ENCODE measurements at regions not wholly inside any gene's neighbourhood (a gene's known extent, or its start where the extent isn't known, plus 50 kb on each side); places are given as distances from the start of the nearest gene placed in this dataset.
A peak's percentile ranks its signal among the peaks of the same experiment; 100 is the strongest.

DNA sequence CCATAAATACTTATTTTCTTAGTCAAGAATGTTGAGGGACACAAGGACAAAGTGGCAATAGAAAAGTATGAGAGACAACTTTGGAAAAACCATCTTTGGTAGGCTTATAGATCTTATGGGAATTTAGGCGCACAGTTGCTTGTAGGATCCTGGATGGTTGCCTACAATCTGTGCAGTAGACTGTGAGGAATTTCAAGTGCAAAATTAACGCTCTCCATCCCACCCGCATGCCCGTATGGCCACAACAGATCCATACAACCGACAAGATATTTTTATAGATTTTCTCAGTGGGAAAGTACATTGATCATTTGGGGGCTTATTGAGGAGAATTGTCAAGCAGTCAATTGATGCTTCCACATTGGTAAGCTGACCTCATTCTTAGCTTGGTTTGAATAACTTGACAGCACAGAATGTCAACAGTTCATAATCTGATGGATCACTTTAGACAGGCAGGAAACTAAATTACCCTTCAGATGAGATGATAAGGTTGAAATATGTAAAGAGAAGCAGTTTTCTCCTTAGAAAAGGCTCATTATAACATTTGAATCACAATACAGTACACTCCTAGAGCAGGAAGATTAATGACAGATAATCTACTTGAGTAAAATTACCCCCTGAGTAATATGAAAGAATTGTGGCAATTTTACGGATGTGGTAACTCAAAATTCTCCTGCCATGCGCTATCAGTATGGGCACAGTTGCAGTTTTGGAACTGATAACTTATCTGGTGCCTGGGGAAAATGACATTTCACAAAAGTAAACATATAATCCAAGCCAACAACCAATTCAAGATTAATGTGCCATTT lies 479.7 kb downstream of the KIF20B start:
- no peak for DNase-seq (ENCODE audit: low read depth)
- ChIA-PET POLR2A (interaction anchor here (0.7 kb wide), 1 partner anchor 522 kb away, joined by 4 read pairs; no protein-coding TSS in a partner anchor), CTCF (interaction anchor here (0.6 to 1.1 kb wide), 2 partner anchors 13 to 607 kb away, joined by 3 to 5 read pairs; no protein-coding TSS in a partner anchor)
- TF ChIP-seq, protein P1, sequence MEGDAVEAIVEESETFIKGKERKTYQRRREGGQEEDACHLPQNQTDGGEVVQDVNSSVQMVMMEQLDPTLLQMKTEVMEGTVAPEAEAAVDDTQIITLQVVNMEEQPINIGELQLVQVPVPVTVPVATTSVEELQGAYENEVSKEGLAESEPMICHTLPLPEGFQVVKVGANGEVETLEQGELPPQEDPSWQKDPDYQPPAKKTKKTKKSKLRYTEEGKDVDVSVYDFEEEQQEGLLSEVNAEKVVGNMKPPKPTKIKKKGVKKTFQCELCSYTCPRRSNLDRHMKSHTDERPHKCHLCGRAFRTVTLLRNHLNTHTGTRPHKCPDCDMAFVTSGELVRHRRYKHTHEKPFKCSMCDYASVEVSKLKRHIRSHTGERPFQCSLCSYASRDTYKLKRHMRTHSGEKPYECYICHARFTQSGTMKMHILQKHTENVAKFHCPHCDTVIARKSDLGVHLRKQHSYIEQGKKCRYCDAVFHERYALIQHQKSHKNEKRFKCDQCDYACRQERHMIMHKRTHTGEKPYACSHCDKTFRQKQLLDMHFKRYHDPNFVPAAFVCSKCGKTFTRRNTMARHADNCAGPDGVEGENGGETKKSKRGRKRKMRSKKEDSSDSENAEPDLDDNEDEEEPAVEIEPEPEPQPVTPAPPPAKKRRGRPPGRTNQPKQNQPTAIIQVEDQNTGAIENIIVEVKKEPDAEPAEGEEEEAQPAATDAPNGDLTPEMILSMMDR (IDR thresholded peaks at IDR 0.05; ENCODE audit: insufficient read depth, low read depth, low read length), result no peak
- H3K4me3 ChIP-seq (ENCODE audit: low read depth, low read length), result no peak overlapping the region
- H3K27me3 ChIP-seq (ENCODE audit: control insufficient read depth, insufficient read depth, low read length), result no peaks in the 10 kb centered on the region
- no peaks in the 10 kb centered on the region for H3K36me3 ChIP-seq (ENCODE audit: control insufficient read depth, insufficient read depth, low read length)

DNA sequence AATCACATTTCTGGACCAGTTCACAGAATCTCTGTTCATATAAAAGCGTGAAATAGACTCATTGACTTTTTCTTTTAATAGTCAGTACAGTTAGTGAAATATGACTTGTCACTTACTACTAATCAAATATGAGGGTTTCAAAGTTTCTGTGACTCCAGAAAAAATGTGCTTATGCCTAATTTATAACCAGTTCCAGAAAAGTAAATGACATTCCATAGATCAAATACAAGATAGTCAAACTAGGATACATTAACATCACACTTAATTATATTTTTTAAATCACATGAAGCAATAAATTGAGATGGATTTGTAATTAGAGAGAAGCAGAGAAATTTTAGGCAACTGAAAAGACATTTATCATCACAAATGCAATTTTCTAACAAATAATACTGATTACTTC lies 491.4 kb downstream of the KIF20B start:
- TF ChIP-seq, protein P1 (IDR thresholded peaks at IDR 0.05; ENCODE audit: insufficient read depth, low read depth, low read length), result no peak
- CTCF ChIA-PET, result no interaction called here
- no peak for DNase-seq (ENCODE audit: low read depth)
- no peaks in the 10 kb centered on the region; the same call in 1 of the 2 replicates for H3K27me3 ChIP-seq (ENCODE audit: control insufficient read depth, insufficient read depth, low read length)
- no peaks in the 10 kb centered on the region for H3K36me3 ChIP-seq (ENCODE audit: control insufficient read depth, insufficient read depth, low read length)
- POLR2A ChIA-PET, result no interaction called here
- no peak overlapping the region for H3K4me3 ChIP-seq (ENCODE audit: low read depth, low read length)

DNA sequence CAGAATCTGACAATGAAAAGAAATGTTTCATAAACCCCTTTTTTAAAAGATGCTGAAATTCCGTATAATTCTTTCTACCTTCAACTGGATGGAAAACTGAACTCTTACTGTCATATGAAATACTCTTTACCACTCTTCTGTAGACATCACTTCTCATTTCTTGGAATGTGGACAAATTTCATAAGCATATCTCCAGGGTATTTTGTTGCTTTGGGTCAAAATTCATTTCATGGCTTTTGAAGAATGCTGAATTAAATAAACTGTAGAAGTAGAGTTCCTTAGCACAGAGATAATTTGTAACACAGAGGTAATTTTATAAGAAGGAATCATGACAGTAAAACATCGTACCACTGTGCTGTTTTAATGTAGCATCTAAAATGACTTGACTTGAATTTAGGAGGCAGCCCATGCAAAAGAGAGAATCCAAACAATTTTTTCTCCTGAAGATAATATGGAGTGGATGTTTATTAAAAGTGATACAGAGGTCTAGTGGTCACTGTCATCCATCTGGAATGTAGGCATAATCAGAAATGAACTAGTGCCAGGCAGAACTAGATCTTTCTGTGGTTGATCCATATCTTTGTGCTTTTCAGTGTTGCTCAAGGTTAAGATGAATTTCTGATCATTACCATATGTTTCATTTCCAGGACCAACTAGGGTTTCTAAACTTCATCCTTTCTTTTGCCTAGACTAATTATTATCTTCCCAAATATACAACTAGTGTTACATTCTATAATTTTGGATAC lies 492.0 kb downstream of the KIF20B start:
- POLR2A ChIA-PET, result no interaction called here
- peak; percentile 88 for DNase-seq (ENCODE audit: low read depth)
- Histone ChIP-seq H3K4me3 (ENCODE audit: low read depth, low read length) (no peak overlapping the region), H3K36me3 (ENCODE audit: control insufficient read depth, insufficient read depth, low read length) (no peaks in the 10 kb centered on the region), H3K27me3 (ENCODE audit: control insufficient read depth, insufficient read depth, low read length) (no peaks in the 10 kb centered on the region; the same call in 1 of the 2 replicates)
- CTCF ChIA-PET, result no interaction called here
- TF ChIP-seq, protein P1 (IDR thresholded peaks at IDR 0.05; ENCODE audit: insufficient read depth, low read depth, low read length), result no peak

DNA sequence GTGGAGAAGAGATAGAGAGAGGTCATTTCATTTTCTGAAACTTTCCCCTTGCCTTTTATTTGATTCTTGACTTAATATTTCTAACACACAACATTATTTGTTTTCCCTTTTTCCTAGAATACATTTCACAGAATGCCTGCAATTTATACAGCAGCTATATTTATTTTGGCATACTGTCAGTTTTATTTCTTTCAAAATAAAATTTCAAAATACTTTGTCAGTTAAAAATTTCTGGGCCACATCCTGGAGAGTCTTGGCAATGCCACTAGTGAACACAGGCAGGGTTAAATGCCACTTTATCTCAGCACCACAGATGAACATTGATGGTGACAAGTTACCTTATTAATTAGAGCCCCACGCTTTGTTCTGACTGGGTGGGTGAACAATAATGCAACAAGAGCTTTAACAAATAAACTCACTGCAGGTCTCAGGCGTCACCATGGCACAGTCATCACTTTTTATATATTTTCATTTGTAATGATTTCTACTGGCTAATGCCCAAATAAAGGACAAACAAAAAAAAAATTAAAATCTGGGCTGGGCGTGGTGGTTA lies 494.0 kb downstream of the KIF20B start:
- POLR2A ChIA-PET, result interaction anchor here (0.6 kb wide), 1 partner anchor 93 kb away, joined by 4 read pairs; no protein-coding TSS in a partner anchor
- CTCF ChIA-PET, result interaction anchor here (0.7 to 1.0 kb wide), 2 partner anchors 21 to 41 kb away, joined by 4 read pairs; no protein-coding TSS in a partner anchor
- no peak for DNase-seq (ENCODE audit: low read depth)
- no peak overlapping the region for H3K4me3 ChIP-seq (ENCODE audit: low read depth, low read length)
- H3K36me3 ChIP-seq (ENCODE audit: control insufficient read depth, insufficient read depth, low read length), result no peaks in the 10 kb centered on the region
- H3K27me3 ChIP-seq (ENCODE audit: control insufficient read depth, insufficient read depth, low read length), result no peaks in the 10 kb centered on the region; the same call in 1 of the 2 replicates
- TF ChIP-seq, protein P1 (IDR thresholded peaks at IDR 0.05; ENCODE audit: insufficient read depth, low read depth, low read length), result no peak

DNA sequence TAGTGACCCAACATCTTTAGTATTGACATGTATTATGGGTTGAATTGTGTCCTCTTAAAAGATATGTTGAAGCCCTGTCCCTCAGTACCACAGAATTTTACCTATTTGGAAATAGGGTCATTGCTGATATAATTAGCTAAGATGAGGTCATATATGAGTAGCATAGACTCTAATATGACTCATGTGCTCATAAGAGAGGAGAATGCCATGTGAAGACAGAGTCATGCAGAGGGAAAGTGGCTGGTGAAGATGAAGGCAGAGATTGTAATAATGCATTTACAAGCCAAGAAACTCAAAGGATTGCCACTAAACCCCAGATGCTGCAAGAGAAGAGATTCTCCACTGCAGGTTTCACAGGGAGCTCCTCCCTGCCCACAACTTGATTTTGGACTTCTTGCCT lies 496.4 kb downstream of the KIF20B start:
- CTCF ChIA-PET, result interaction anchor here (1.6 kb wide), 1 partner anchor 14 kb away, joined by 4 read pairs; no protein-coding TSS in a partner anchor
- TF ChIP-seq, protein P1 (IDR thresholded peaks at IDR 0.05; ENCODE audit: insufficient read depth, low read depth, low read length), result no peak
- Histone ChIP-seq H3K36me3 (ENCODE audit: control insufficient read depth, insufficient read depth, low read length) (no peaks in the 10 kb centered on the region), H3K27me3 (ENCODE audit: control insufficient read depth, insufficient read depth, low read length) (no peaks in the 10 kb centered on the region; the same call in 1 of the 2 replicates), H3K4me3 (ENCODE audit: low read depth, low read length) (no peak overlapping the region)
- POLR2A ChIA-PET, result no interaction called here
- DNase-seq (ENCODE audit: low read depth), result peak; percentile 17

Data from BJ (cell line).